HG02981 (cell line): ENCODE measurements at regions not wholly inside any gene's neighbourhood (a gene's known extent, or its start where the extent isn't known, plus 50 kb on each side); places are given as distances from the start of the nearest gene placed in this dataset.
"Not testable (repeated sequence)": the region's sequence is repeated elsewhere in the genome, so short reads cannot be mapped to it uniquely, and the experiment has no call there.

Source experiments
- ATAC-seq: cut with Tn5 transposase; IDR thresholded peaks from one replicate; pipeline ENCODE4 v1.9.1; 2021; ENCODE audit warnings: mild to moderate bottlenecking, moderate library complexity; ENCODE audit not compliant: unreplicated experiment

DNA sequence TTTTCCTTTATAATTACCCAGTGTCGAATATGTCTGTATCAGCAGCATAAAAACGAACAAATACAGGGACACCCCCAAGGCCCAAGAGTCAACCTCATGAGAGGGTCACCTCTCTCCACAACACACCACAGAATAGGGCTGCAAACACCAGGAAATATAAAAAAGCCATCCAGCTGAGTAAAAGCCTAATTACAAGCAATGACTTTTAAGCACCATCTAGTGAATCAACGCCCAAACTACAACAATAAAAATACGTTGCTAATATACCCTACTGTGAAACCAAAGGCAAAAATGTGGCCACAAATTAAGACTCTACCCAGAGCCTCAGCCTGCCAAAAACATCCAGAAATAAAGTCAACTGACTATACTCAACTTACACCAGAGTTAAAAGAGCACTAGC, 817.9 kb upstream of the NEGR1 start:
- no peak for ATAC-seq

DNA sequence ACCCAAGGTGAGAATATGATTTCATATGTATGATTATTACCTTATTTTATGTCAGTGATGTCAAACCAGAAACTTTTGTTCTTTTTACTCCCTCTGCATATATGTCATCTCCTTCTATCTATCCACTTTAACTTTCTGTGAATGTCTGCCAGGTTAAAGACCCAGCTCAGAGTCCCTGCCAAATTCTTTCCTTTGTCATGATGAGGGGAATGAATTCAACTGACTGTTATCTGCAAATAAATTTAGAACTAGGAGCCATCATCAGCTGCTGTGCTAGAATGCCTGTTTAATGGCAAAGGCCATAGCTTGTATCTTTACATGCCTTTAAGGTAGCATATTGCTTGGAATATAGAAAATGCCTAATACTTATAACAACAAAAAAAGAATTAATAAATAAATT, 815.6 kb upstream of the NEGR1 start:
- no peak for ATAC-seq

DNA sequence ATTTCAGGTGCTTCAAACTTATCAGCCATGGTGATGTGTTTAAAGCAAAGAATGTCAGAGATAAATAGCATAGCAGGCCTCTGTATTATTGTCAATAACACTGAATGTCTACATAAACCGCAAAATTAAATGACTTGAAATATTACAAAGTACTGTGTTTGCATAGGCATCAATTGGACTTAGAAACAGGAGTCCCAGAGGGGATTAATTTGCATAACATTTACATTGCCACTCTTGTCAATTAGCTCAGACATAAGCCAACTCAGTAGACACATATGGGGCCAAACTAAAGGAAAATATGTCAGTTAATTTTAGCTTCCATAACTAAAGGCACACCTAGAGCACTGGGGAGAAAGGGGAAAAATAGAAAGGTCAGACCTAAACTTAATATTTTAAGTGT, 814.5 kb upstream of the NEGR1 start:
- no peak for ATAC-seq

DNA sequence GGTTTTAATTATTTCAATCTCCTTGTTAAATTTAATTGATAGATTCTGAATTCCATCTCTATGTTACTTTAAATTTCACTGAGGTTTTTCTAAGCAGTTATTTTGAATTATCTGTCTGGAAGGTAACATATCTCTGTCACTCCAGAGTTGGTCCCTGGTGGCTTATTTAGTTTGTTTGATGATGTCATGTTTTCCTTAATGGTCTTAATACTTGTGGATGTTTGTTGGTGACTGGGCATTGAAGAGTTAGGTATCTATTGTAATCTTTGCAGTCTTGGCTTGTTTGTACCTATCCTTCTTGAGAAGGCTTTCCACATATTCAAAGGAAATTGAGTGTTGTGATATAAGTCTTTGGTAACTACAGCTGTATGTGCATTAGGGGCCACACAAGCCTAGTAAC, 810.0 kb upstream of the NEGR1 start:
- ATAC-seq = no peak

DNA sequence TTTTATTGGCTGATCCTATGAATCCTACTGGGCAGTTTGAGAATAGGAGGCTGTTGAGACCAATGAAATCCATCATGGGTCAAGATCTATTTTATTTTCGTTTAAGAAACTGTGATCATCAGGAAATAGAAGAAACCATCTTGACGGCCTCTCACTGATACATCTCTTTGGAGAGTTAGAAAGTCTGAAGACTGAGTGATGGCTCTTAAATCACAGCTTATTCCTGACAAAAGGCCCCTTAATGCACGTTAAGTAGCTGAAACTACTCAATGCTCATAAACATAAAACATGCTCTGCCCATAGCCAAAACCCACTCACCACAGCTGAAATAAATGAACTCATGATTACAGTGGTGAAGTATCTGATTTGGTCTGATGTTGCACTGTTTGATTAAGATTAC, 784.5 kb upstream of the NEGR1 start:
- ATAC-seq = no peak

DNA sequence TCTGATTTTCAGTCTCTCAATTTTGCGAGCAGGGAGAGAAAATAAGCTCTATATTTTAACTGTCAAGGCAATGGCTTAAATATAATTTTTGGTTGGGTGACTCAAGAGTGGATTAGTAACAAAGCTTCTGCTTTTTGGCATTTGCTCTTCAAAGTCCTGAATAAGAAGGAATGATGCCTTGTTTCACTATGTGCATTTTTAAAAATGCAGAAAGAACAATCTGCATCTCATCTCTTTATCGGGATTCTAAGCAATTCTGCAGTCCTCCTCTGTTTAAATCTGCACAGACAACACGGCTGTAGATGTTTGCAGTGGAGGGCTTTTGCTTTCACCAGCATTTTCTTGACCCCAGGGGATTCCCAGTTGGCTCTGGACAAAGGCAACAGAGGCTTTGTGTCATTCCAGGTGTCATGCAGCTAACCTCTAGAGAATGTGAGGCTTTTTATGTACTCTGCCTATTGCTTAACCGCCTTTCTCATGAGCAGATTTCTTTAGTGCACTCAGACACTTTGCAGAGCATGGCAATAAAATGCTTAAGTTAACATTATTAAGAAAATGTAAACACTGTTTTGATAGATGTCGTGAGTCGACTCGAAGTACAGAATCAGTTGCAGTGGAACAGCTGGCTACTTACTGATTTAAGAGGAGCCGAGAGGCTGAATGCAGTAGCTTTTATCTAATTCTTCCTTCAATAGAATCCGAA, 783.2 kb upstream of the NEGR1 start:
- ATAC-seq = no peak

DNA sequence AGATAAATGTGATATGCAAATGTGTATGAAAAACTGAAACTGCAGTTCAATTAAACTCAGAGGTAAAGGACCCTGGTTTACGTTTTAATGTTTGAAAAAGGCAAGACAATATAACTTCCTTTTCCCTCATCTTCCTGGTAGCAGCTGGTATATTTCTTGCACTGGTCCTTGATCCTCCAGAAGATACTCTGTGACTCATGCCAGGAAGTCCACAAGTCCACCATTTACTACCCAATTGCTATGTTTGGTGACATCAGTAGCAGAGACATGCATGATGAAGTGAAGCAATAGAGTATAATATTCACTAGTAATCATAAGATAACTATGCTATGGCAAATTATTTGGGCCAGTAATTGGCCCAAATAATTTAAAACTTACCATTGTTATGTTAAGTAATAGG, 774.5 kb upstream of the NEGR1 start:
- no peak for ATAC-seq

DNA sequence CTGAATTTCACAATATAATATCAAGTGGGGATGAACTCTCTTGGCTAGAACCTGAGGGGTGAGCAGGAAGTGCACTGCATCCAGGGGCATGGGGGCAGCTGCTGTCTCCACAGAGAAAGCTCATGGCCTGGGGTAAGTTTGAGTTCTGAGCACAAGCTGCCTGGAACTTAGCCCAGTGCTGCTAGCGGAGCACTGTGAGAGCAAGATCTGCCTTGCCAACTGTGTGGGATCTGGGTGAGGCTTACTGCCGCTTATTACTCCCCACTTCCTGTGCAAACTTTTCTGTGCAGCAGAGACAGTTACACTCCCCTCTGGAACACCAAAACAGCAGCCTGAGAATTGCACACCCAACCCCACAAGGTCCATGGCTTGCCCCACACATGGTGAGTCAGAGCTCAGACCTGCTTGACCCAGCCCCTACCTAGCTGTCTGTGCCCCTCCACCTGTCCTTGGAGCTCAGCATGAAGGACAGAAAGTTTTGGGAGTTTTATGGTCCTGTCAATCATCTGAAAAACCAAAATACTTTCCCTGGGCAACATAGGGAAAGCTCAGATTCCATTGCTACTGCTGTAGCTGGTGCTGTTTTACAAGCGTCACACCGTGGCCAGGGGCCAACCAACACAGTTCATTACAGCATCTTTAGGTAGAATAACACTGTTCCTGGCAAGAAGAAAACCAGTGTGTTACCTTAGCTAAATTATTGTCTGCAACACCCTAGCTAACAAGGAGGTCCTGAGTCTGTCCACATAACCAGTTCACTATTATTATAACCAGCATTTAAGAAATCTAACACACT, 762.1 kb upstream of the NEGR1 start:
- no peak for ATAC-seq

DNA sequence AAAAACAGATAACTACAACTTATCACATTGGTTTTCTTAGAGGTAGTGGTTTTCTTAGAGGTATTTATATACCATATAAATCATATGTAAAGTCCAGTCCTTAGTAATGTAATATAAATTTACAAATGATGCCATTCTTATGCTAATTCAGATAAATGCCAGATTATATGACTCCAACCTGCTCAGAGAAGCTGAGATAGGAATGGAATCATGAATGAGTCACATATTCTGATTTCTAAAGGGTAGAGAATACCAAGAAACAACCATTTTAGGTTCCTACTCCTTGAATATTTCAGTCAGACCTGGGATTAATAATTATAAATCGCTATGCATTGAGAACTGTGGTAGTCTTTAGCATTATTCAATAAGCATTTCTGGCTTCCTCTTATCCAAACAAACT, 760.1 kb upstream of the NEGR1 start:
- no peak for ATAC-seq

DNA sequence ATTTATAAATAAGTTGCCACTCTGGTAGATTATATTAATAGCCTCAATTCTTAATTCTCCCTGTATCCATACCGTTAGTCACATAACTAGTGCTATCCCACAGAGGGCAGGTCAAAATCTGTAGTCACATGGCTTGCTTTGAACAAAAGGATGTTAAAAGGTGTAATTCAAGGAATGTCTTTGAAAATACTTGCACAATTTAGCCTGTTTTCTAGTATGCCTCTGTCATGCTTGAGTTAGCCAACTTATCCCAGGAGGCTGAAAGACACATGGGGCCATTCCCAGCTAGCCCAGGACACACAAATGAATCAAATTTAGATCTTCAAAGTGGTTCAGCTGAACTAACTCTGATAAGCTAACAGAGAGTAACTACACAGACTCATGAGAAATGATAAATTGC, 758.5 kb upstream of the NEGR1 start:
- ATAC-seq = no peak

DNA sequence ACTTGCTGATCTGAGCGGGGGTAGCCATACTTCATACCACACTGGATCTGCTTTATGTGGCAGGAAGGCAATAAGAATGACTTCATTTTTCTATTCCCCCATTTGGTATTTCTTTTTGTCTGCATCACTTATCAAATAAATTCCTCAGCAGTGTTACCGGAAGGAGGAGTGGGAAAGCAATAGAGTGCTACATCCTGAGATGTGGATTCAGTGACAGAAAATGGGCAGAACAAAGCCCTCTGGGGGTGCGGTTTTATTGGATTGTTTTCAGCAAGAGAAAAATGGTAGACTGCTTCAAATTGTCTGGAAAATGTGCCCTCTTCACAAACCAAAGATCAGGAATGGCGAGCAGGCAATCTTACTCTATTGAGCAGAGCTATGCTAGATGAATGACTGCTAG, 751.9 kb upstream of the NEGR1 start:
- no peak for ATAC-seq

DNA sequence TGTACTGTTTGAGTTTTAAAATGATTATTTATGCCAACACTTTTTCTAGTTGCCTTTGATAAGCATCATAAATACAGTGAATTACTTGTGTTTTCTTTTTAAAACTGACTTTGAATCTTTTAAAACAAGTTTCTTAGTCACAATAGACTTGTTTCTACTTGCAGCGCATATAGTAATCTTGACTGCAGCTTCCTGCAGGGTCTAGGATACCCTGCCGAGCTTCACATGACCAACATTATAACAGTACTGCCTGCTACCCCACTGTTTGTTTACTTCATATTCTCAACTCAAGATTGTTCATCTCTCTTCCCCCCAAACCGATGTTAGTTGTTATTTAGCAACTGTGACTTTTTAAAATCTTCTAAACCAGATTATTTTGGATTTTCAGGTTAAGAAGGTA, 751.3 kb upstream of the NEGR1 start:
- ATAC-seq = no peak

DNA sequence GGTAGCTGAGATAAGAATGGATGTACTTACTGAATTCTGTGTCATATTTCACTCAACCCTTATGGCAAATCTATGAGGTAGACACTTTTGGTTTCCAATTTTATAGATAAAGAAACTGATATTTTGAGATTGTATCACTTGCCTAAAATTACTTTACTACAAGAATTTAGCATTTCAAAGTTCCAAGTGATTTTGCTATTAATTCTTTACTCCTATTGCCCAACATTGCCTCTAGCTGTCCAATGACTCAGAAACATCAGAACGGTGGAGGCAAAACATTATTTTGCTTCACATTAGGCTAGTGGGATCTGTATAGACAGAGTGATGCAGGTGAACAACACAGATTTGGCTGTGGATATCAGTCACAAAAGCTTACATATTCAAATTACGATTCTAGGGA, 747.2 kb upstream of the NEGR1 start:
- ATAC-seq = no peak

DNA sequence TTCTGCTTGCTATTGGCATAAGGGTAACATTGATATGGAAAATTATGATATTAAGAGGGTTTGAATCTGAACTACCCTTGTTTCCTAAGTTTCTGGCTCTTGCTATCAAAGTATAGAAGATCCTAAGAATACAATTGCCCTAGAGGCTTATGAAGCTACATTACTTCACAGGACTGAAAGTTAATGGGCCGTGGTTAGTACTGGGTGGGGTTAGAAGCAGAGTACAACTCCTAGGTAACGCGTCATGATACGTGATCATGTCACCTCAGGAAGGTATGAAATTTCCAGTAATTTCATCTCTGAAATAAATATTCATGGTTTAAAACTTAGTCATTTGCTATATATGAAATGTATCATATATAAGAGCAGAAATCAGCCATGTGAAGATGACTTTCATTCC, 743.8 kb upstream of the NEGR1 start:
- ATAC-seq = no peak

DNA sequence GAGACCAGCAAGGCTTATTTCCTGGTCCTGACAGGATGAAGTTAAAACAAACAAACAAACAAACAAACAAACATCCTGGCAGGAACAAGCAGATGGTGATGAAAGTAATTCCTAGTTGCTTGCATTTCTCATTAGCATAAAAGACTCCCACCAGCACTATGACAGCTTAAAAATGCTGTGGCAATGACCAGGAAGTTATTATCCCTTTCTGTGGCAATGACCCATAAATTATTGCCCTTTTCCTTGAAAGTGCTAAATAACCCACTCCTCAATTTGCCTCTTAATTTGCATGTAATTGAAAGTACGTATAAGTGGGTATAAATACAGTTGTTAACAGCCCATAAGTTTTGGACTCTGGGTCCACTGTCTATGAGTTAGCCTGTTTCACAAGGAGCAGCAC, 727.6 kb upstream of the NEGR1 start:
- ATAC-seq = no peak

DNA sequence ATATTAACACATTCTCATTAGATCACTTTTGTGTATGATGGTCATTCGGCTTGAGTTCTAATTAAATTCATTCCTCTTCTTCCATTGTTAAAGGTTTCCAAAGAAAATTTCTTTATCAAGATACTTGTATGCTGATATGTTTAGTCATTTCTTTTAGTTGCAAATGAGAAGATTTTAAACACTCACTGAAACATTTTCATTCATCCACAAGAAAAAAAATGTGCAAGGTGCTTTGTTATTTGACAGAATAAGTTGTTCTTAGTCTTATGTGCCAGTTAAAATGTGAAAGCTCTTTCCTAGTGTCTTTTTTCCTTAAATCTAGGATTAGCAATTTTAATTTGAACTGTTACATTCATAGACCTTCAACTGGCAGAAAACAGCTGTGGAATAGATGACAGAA, 727.0 kb upstream of the NEGR1 start:
- no peak for ATAC-seq

DNA sequence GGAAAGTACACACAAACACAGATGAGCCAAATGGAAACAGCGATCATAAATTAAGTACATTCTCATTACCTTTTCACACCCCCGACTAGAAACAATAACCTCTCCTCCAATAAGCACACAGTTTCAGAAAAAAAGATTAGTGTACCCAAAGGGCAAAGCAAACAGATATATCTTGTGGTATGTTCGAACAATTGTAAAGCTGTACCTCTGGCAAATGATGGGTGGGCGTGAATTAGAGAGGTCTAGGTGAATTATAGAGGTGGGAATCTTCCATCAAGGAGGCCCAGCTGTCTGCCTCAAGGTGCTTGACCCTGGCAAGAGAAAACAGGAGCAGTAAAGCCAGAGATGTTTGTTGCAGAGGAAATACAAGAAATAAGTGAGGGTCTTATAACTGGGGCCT, 715.3 kb upstream of the NEGR1 start:
- ATAC-seq = no peak

DNA sequence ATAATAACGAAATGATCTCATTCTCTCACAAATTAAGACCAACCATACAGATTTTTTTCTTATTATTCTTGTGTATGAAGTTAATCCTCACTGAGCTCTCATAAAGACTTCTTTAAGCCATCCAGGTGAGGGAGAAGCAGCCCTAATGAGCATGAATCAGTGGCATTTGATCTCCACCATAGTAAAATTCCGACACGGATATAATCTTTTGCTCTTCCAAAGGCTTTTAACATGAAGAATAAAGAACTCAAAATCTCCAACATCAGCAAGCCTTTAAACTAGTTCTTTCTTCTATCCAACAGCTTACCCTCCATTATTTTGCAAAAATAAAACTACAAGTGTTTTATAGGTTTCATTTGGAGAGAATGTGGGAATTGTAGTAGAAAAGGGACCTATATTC, 714.7 kb upstream of the NEGR1 start:
- ATAC-seq = no peak

DNA sequence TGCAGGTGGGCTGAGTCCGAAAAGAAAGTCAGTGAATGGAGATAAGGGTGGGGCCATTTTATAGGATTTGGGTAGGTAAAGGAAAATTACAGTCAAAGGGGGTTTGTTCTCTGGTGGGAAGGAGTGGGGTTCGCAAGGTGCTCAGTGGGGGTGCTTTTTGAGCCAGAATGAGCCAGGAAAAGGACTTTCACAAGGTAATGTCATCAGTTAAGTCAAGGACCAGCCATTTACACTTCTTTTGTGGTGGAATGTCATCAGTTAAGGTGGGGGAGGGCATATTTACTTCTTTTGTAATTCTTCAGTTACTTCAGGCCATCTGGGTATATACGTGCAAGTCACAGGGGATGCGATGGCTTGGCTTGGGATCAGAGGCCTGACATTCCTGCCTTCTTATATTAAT, 705.5 kb upstream of the NEGR1 start:
- ATAC-seq = not testable (repeated sequence)

DNA sequence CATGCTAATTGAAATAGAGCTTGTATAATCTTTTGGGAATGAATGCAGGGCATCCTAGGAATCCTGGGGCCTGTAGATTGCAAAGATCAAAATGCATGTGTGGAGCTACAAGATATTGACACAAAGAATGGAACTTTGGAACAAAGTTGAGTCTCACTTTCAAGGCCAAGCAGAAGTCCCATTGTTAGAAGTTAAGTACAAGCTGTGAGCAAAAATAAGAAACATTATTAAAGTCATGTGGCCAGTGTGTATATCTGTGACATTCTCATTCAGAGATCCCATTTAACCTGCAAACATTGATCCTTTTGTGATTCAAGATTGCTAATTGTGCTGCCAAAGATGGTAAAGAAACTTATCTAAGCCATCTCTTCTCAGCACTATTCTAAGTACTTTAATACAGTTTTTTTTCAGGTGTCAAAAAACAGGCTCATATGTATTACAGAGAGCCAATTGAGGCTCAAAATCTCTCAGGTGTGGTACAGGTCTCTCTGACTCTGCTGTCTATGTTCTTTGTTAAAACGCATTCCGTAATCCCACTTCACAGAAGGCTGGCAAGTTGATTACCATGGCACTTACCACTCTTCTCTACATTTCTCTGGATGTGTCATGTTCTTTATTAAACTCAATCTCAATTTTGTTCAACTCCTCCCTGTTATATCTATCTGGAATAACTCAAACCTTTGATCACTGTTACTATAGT, 704.4 kb upstream of the NEGR1 start:
- no peak for ATAC-seq

DNA sequence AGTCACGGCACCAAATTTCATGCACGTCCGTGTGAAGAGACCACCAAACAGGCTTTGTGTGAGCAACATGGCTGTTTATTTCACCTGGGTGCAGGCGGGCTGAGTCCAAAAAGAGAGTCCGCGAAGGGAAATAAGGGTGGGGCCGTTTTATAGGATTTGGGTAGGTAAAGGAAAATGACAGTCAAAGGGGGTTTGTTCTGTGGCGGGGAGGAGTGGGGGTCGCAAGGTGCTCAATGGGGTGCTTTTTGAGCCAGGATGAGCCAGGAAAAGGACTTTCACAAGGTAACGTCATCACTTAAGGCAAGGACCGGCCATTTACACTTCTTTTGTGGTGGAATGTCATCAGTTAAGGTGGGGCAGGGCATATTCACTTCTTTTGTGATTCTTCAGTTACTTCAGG, 702.7 kb upstream of the NEGR1 start:
- ATAC-seq = not testable (repeated sequence)

DNA sequence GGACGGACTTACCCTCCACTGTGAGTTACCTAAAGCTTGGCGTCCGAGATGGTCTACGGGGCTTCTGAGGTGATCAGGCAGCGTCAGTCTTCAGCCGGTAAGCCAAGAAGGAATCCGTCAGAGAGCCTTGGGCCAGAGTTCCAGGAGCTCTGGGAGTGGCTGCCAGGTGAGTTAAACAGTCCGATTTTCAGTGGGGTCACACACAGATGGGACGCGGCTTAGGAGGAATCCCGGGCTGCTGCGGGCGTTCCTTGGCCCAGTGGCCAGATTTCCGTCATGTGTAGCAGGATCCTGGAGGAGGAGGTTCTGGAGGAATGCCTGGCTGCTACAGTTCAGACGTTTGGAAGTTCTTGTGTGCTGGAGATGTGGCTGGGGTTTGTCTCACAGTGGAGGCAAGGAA, 700.7 kb upstream of the NEGR1 start:
- not testable (repeated sequence) for ATAC-seq
